Astrocyte of the cerebellum (primary cell): ENCODE measurements at regions not wholly inside any gene's neighbourhood (a gene's known extent, or its start where the extent isn't known, plus 50 kb on each side); places are given as distances from the start of the nearest gene placed in this dataset.
"Not testable (repeated sequence)": the region's sequence is repeated elsewhere in the genome, so short reads cannot be mapped to it uniquely, and the experiment has no call there.

ENCODE experiments used
- DNase-seq: peaks from one replicate; pipeline ENCODE4 v3.0.0-alpha.2; 2011; ENCODE audit warnings: low read depth
- H3K4me3 ChIP-seq: 2 replicates; pipeline ENCODE4 v1.5.1; 2011; ENCODE audit warnings: mild to moderate bottlenecking, low read depth, low read length, moderate library complexity
- CTCF ChIP-seq: IDR thresholded peaks from 2 replicates; pipeline ENCODE4 v1.5.1; 2012; ENCODE audit warnings: low read length, low read depth, moderate library complexity, mild to moderate bottlenecking; ENCODE audit errors: missing control alignments
- in situ Hi-C: cut with HindIII; loops from 2 replicates; pipeline ENCODE4 v1.10.0; 2017; ENCODE audit warnings: low sequenced_read_pairs

- in situ Hi-C loops, result no loop called here
- no peak for TF ChIP-seq CTCF
These were observed 72.1 kb upstream of the FHIP2A start for GRCh38 chr10:114749510-114749909.

GRCh38 chr10:114751856-114752255, 69.7 kb upstream of the FHIP2A start:
- DNase-seq, result no peak
- H3K4me3 ChIP-seq, result no peak overlapping the region
- in situ Hi-C loops, result no loop called here
- no peak for TF ChIP-seq CTCF

More at GRCh38 chr10:114749510-114749909, 72.1 kb upstream of the FHIP2A start:
- no peak for DNase-seq
- no peak overlapping the region for H3K4me3 ChIP-seq

GRCh38 chr10:114752570-114752969, 69.0 kb upstream of the FHIP2A start:
- H3K4me3 ChIP-seq, in situ Hi-C loops, DNase-seq: not testable (repeated sequence)

GRCh38 chr10:114753126-114753525, 68.5 kb upstream of the FHIP2A start:
- TF ChIP-seq CTCF, result peak; percentile 15
- in situ Hi-C loops, result no loop called here
- H3K4me3 ChIP-seq, result no peak overlapping the region
- DNase-seq, result no peak

- DNase-seq, result no peak
- in situ Hi-C loops, result no loop called here
- H3K4me3 ChIP-seq, result no peak overlapping the region
- TF ChIP-seq CTCF, result no peak
These were observed 66.9 kb upstream of the FHIP2A start for GRCh38 chr10:114754445-114755320.

- no peak for TF ChIP-seq CTCF
- H3K4me3 ChIP-seq, result no peak overlapping the region
- no peak for DNase-seq
- in situ Hi-C loops, result no loop called here
These were observed 66.0 kb upstream of the FHIP2A start for GRCh38 chr10:114755537-114755936.

- H3K4me3 ChIP-seq, result no peak overlapping the region
- DNase-seq, result no peak
- in situ Hi-C loops, result no loop called here
- no peak for TF ChIP-seq CTCF
These were observed 63.2 kb upstream of the FHIP2A start for GRCh38 chr10:114758331-114758730.
